PC-3 (cell line): ENCODE measurements at regions not wholly inside any gene's neighbourhood (a gene's known extent, or its start where the extent isn't known, plus 50 kb on each side); places are given as distances from the start of the nearest gene placed in this dataset.
A peak's percentile ranks its signal among the peaks of the same experiment; 100 is the strongest.

Experiments
- ATAC-seq: fragments of 200-7000 bp; cut with Tn5 transposase; 2 replicates; pipeline ENCODE4 v1.9.1; 2020; ENCODE audit warnings: mild to moderate bottlenecking, moderate library complexity
- BruUV-seq: library from RNA; stranded (reverse); fragments of 400-500 nt; replicated peaks from 2 replicates; lab custom pipeline; 2021; lab: Mats Ljungman, UMichigan
- CTCF ChIA-PET: fragments of 300-600 bp; sonication (Branson Sonifier 250); formaldehyde crosslinking; loops from one replicate; lab custom pipeline; 2022; ENCODE audit warnings: antibody characterized with exemption; lab: Charles Lee
- POLR2A ChIA-PET: fragments of 300-600 bp; sonication (Branson Sonifier 250); formaldehyde crosslinking; loops from one replicate; lab custom pipeline; 2022; ENCODE audit warnings: antibody characterized with exemption; ENCODE audit not compliant: unreplicated experiment; lab: Charles Lee
- DNase-seq: peaks from one replicate; pipeline ENCODE4 v3.0.0-alpha.2; 2015
- H2AFZ ChIP-seq: fragments of 300-600 bp; sonication (generic); 2 replicates; pipeline ENCODE4 v1.6.0; 2016; ENCODE audit warnings: antibody characterized with exemption, low read length
- H3F3A ChIP-seq: fragments of 300-600 bp; sonication (generic); one replicate; pipeline ENCODE4 v1.6.0; 2017; ENCODE audit warnings: antibody characterized with exemption, low read length, control low read depth, mild to moderate bottlenecking; ENCODE audit not compliant: unreplicated experiment
- H3K27ac ChIP-seq: fragments of 300-600 bp; sonication (generic); 2 replicates; pipeline ENCODE4 v1.5.1; 2016; ENCODE audit warnings: mild to moderate bottlenecking, low read length
- H3K27me3 ChIP-seq: fragments of 300-600 bp; sonication (generic); 2 replicates; pipeline ENCODE4 v1.6.1; 2016; ENCODE audit warnings: low read length, mixed read lengths
- H3K36me3 ChIP-seq: fragments of 300-600 bp; sonication (generic); 2 replicates; pipeline ENCODE4 v1.6.1; 2016; ENCODE audit warnings: low read depth, mixed run types, low read length, mixed read lengths
- H3K4me1 ChIP-seq: fragments of 300-600 bp; sonication (generic); 2 replicates; pipeline ENCODE4 v1.5.1; 2016; ENCODE audit warnings: low read length; ENCODE audit not compliant: insufficient read depth
- H3K4me2 ChIP-seq: fragments of 300-600 bp; sonication (generic); 2 replicates; pipeline ENCODE4 v1.6.0; 2016; ENCODE audit warnings: low read length
- H3K4me3 ChIP-seq: fragments of 300-600 bp; sonication (generic); 2 replicates; pipeline ENCODE4 v1.5.1; 2016; ENCODE audit warnings: mild to moderate bottlenecking, low read length, mixed read lengths
- H3K79me2 ChIP-seq: fragments of 300-600 bp; sonication (generic); 2 replicates; pipeline ENCODE4 v1.6.1; 2017; ENCODE audit warnings: low read length, mixed read lengths
- H3K9ac ChIP-seq: fragments of 300-600 bp; sonication (generic); 2 replicates; pipeline ENCODE4 v1.6.0; 2016; ENCODE audit warnings: mild to moderate bottlenecking, low read length
- H3K9me2 ChIP-seq: fragments of 300-600 bp; sonication (generic); replicated peaks from 2 replicates; pipeline ENCODE4 v1.6.1; 2016; ENCODE audit warnings: mixed run types, low read length, mixed read lengths
- H3K9me3 ChIP-seq: fragments of 300-600 bp; sonication (generic); 2 replicates; pipeline ENCODE4 v1.6.1; 2016; ENCODE audit warnings: low read length, mixed read lengths
- H4K20me1 ChIP-seq: fragments of 300-600 bp; sonication (generic); 2 replicates; pipeline ENCODE4 v1.6.1; 2016; ENCODE audit warnings: low read length, mixed read lengths
- EZH2 ChIP-seq: fragments of 300-600 bp; sonication (generic); IDR thresholded peaks from one replicate; pipeline ENCODE4 v1.6.1; 2017; ENCODE audit warnings: antibody characterized with exemption, mild to moderate bottlenecking, low read length; ENCODE audit not compliant: unreplicated experiment
- EZH2phosphoT487 ChIP-seq: fragments of 300-600 bp; sonication (generic); IDR thresholded peaks from 2 replicates; pipeline ENCODE4 v1.6.1; 2018; ENCODE audit warnings: mild to moderate bottlenecking, antibody characterized with exemption, low read length, borderline replicate concordance
- intact Hi-C: fragments of 100-400 bp; cut with micrococcal nuclease; formaldehyde crosslinking; loops from 2 replicates; pipeline ENCODE4 v1.9.0; 2023
- TF ChIP-seq, protein P1 (sequence below): fragments of 300-600 bp; sonication (generic); conservative IDR thresholded peaks from 2 replicates; pipeline ENCODE4 v1.5.1; 2017; ENCODE audit warnings: antibody characterized with exemption, low read depth, mild to moderate bottlenecking, low read length

DNA sequence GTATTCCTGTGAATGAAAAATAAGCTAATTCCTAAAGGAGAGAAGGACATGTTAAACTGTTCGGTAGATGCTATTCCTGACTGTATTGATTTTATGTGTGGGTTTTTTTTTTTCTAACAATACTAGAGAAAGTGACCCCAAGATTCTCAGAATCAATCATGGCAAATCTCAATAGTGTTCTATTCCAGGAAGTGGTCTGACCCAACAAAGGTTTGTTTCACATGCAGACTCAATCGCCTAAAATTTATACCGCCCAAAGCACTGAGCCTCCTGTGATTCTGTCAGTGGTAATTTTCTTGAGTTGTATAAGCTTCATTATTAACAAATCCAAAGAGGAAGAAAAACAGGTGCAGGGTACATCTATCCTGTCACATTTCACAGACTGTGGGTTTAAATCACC lies 293.7 kb downstream of the SUCLA2 start:
- no peaks in the 10 kb centered on the region for H3K79me2 ChIP-seq
- H3K4me2 ChIP-seq: peak overlapping the region; percentile 52; the same call in 1 of the 2 replicates
- H3K27me3 ChIP-seq: no peaks in the 10 kb centered on the region
- H3F3A ChIP-seq: no peaks in the 10 kb centered on the region
- TF ChIP-seq, protein P1, sequence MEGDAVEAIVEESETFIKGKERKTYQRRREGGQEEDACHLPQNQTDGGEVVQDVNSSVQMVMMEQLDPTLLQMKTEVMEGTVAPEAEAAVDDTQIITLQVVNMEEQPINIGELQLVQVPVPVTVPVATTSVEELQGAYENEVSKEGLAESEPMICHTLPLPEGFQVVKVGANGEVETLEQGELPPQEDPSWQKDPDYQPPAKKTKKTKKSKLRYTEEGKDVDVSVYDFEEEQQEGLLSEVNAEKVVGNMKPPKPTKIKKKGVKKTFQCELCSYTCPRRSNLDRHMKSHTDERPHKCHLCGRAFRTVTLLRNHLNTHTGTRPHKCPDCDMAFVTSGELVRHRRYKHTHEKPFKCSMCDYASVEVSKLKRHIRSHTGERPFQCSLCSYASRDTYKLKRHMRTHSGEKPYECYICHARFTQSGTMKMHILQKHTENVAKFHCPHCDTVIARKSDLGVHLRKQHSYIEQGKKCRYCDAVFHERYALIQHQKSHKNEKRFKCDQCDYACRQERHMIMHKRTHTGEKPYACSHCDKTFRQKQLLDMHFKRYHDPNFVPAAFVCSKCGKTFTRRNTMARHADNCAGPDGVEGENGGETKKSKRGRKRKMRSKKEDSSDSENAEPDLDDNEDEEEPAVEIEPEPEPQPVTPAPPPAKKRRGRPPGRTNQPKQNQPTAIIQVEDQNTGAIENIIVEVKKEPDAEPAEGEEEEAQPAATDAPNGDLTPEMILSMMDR: no peak
- no peak for TF ChIP-seq EZH2
- no peak for TF ChIP-seq EZH2phosphoT487
- CTCF ChIA-PET: no interaction called here
- H4K20me1 ChIP-seq: no peaks in the 10 kb centered on the region
- DNase-seq (no peak), ATAC-seq (no peak)
- no peaks in the 10 kb centered on the region for H3K9me3 ChIP-seq
- H3K4me1 ChIP-seq: peaks cover 23% of the 10 kb centered on the region
- no peak overlapping the region for H3K4me3 ChIP-seq
- no TSS peak for BruUV-seq
- no peaks in the 10 kb centered on the region for H3K36me3 ChIP-seq
- peak overlapping the region; percentile 47 for H3K9ac ChIP-seq
- POLR2A ChIA-PET: no interaction called here
- H3K27ac ChIP-seq: peak overlapping the region; percentile 86
- no peak overlapping the region for H2AFZ ChIP-seq
- intact Hi-C loops: no loop called here
- no peaks in the 10 kb centered on the region for H3K9me2 ChIP-seq

DNA sequence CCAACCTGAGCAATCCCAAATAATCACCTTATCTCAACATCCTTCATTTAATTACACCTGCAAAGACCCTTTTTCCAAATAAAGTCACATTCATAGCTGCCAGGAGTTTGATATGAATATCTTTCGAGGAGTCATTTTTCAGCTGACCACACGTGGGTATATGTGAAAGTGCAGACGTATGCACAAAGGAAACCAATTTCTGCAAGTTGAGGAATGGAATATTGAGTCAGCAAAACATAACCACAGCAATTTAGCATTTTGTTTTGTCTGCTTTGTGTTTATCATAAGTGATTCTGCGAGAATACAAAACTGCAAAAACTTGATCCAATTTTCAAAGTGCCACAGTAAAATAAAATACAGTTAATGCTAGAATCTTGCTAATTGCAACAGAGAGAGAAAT lies 295.9 kb downstream of the SUCLA2 start:
- ChIA-PET POLR2A (no interaction called here), CTCF (no interaction called here)
- H3K4me2 ChIP-seq: no peak overlapping the region
- H3K36me3 ChIP-seq: no peaks in the 10 kb centered on the region
- no peaks in the 10 kb centered on the region for H3F3A ChIP-seq
- no peak overlapping the region for H3K27ac ChIP-seq
- no peak for ATAC-seq
- H3K27me3 ChIP-seq: no peaks in the 10 kb centered on the region
- H2AFZ ChIP-seq: no peak overlapping the region
- H3K4me1 ChIP-seq: peaks cover 23% of the 10 kb centered on the region
- intact Hi-C loops: no loop called here
- BruUV-seq: no TSS peak
- DNase-seq: no peak
- H3K9ac ChIP-seq: no peak overlapping the region
- no peaks in the 10 kb centered on the region for H3K9me3 ChIP-seq
- H4K20me1 ChIP-seq: no peaks in the 10 kb centered on the region
- TF ChIP-seq EZH2: no peak
- TF ChIP-seq EZH2phosphoT487: no peak
- TF ChIP-seq, protein P1: no peak
- H3K79me2 ChIP-seq: no peaks in the 10 kb centered on the region
- no peaks in the 10 kb centered on the region for H3K9me2 ChIP-seq
- no peak overlapping the region for H3K4me3 ChIP-seq

DNA sequence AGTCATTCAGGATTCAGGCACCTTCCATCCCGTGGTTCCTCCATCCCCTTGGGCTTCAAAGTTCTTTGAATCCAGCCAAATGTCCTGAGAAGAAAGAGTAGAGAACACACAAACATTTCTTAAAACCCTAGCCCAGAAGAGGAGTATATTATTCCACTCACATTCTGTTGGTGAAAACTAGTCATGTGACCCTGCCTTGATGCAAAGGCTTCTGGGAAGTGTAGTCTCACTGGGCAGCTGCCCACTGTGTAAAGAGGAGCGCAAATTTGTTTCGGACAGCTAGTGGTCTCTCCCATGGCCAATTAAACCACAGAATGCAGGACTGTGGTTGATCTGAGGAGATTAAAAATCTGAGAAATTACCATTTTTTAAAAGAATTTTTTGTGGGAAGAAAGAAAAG lies 304.4 kb downstream of the SUCLA2 start:
- Histone ChIP-seq H3K9me2 (no peaks in the 10 kb centered on the region), H3K36me3 (no peaks in the 10 kb centered on the region), H3K79me2 (no peaks in the 10 kb centered on the region), H3K27me3 (no peaks in the 10 kb centered on the region), H4K20me1 (no peaks in the 10 kb centered on the region), H3K9me3 (no peaks in the 10 kb centered on the region), H2AFZ (no peak overlapping the region), H3F3A (no peaks in the 10 kb centered on the region), H3K9ac (no peak overlapping the region), H3K4me2 (no peak overlapping the region), H3K27ac (no peak overlapping the region), H3K4me1 (no peaks in the 10 kb centered on the region), H3K4me3 (no peak overlapping the region)
- ATAC-seq (no peak), DNase-seq (no peak)
- POLR2A ChIA-PET: no interaction called here
- intact Hi-C loops: no loop called here
- BruUV-seq: no TSS peak
- CTCF ChIA-PET: no interaction called here
- TF ChIP-seq EZH2: no peak
- TF ChIP-seq, protein P1: no peak
- no peak for TF ChIP-seq EZH2phosphoT487
